Psoas muscle (tissue), 7 donors: ENCODE measurements at regions not wholly inside any gene's neighbourhood (a gene's known extent, or its start where the extent isn't known, plus 50 kb on each side); places are given as distances from the start of the nearest gene placed in this dataset.

Experiments
- ATAC-seq, 4 donors: fragments of 200-7000 bp; cut with Tn5 transposase; one replicate each; pipeline ENCODE4 v1.9.1; 2020; ENCODE audit warnings: moderate library complexity in 3 of 4, mild to moderate bottlenecking in 2 of 4
- DNase-seq, 2 donors: peaks; one replicate each; pipeline ENCODE4 v3.0.0-alpha.2; 2020
- H3K27ac ChIP-seq: fragments of 200-600 bp; one replicate; pipeline ENCODE4 v1.8.0; 2022
- H3K27me3 ChIP-seq, 3 donors: fragments of 200-600 bp in 1 of 3; one replicate each; pipeline versions ENCODE4 v1.6.1 to v1.8.0; 2013 to 2022; ENCODE audit warnings: low read length in 2 of 3, mild to moderate bottlenecking in 2 of 3, moderate library complexity in 1 of 3; ENCODE audit not compliant: insufficient read depth in 3 of 3
- H3K36me3 ChIP-seq, 2 donors: fragments of 200-600 bp in 1 of 2; one replicate each; pipeline versions ENCODE4 v1.6.1 to v1.8.0; 2013 to 2022; ENCODE audit warnings: low read depth in 1 of 2, mild to moderate bottlenecking in 1 of 2, moderate library complexity in 1 of 2; ENCODE audit not compliant: insufficient read depth in 1 of 2
- H3K4me1 ChIP-seq: fragments of 200-600 bp; one replicate; pipeline ENCODE4 v1.8.0; 2022
- H3K4me3 ChIP-seq: fragments of 200-600 bp; one replicate; pipeline ENCODE4 v1.8.0; 2022; ENCODE audit warnings: mild to moderate bottlenecking
- H3K9me3 ChIP-seq: fragments of 200-600 bp; one replicate; pipeline ENCODE4 v1.8.0; 2022
- WGBS, 3 donors: extraction: QIAGEN DNeasy Blood & Tissue Kit; methylation state at CpG; one replicate each; pipeline versions ENCODE4 v1.1.6 to v1.1.7; 2013; 5-methylcytosine and 5-hydroxymethylcytosine counted together
- intact Hi-C, 2 donors: fragments of 100-400 bp; cut with DNase I; formaldehyde crosslinking; loops; one replicate each; pipeline versions ENCODE4 v1.11.0 to v1.14.2; 2022
- TF ChIP-seq, protein P1 (sequence below): fragments of 200-600 bp; IDR thresholded peaks from one replicate; pipeline ENCODE4 v1.8.0; 2022; ENCODE audit warnings: antibody characterized with exemption
- donor health status: healthy with polysubstance abuse.
- donor health status: DM: no; HTN: no; CAD: no; lungs with moderate emphysema.
- donor health status: Bipolar disorder and iron deficiency.
- donor health status: healthy.
- donor health status: DM: yes; HTN: yes; CAD: no.
- donor health status: DM: no; HTN: no; CAD: no.
- donor health status: DM: yes; HTN: yes; CAD: no.

DNA sequence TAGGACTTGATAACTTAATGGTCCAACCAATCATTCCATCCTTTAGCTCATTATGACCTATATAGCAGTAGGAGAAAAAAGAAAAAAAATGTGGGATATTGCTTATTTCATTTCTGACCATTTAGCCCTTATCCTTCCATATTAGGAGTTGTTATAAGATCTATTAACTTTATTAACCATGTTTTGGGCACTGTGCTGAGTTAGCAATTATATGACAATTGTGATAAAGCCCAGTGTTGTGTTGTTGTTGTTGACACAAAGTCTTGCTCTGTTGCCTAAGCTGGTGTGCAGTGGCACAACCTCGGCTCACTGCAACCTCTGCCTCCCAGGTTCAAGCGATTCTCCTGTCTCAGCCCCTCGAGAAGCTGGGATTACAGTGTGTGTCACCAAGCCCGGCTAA is 569.7 kb upstream of the FOXG1 start:
- DNase-seq (no peak), ATAC-seq (no peak)
- no peaks in the 10 kb centered on the region for H3K36me3 ChIP-seq
- intact Hi-C loops = no loop called here
- H3K9me3 ChIP-seq = no peaks in the 10 kb centered on the region
- H3K4me3 ChIP-seq = no peak overlapping the region
- no peaks in the 10 kb centered on the region for H3K4me1 ChIP-seq
- TF ChIP-seq, protein P1, sequence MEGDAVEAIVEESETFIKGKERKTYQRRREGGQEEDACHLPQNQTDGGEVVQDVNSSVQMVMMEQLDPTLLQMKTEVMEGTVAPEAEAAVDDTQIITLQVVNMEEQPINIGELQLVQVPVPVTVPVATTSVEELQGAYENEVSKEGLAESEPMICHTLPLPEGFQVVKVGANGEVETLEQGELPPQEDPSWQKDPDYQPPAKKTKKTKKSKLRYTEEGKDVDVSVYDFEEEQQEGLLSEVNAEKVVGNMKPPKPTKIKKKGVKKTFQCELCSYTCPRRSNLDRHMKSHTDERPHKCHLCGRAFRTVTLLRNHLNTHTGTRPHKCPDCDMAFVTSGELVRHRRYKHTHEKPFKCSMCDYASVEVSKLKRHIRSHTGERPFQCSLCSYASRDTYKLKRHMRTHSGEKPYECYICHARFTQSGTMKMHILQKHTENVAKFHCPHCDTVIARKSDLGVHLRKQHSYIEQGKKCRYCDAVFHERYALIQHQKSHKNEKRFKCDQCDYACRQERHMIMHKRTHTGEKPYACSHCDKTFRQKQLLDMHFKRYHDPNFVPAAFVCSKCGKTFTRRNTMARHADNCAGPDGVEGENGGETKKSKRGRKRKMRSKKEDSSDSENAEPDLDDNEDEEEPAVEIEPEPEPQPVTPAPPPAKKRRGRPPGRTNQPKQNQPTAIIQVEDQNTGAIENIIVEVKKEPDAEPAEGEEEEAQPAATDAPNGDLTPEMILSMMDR = no peak
- no peaks in the 10 kb centered on the region for H3K27me3 ChIP-seq
- 89 to 91% (median 89%) methylated on average over 4 of the region's 4 CpGs for WGBS, 3 donors
- H3K27ac ChIP-seq = no peak overlapping the region

DNA sequence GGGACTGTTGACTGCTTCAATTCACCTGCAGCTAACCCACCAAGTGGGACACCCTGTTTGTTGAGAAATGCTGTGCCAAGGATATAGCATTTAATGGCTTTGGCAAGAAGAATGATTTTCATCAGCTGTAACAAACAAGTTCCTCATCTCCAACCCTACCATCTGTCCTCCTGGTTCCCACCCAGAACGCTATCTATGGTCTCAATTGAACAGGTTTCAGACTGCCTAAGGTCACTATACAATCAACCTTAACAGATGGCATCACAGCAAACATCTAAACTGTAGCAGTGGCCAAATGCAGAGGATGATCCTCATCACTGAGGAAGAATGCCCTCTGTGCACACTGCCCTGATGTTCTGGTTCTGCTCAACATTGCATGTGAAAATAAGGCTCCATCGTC is 546.2 kb upstream of the FOXG1 start:
- no peaks in the 10 kb centered on the region for H3K9me3 ChIP-seq
- TF ChIP-seq, protein P1 = no peak
- H3K27me3 ChIP-seq = no peaks in the 10 kb centered on the region
- DNase-seq = no peak
- no peak overlapping the region for H3K27ac ChIP-seq
- ATAC-seq = no peak
- no peaks in the 10 kb centered on the region for H3K36me3 ChIP-seq
- intact Hi-C loops = no loop called here
- 65 to 69% (median 65%) methylated on average over 2 of the region's 2 CpGs for WGBS, 3 donors
- H3K4me3 ChIP-seq = no peak overlapping the region
- H3K4me1 ChIP-seq = no peaks in the 10 kb centered on the region

DNA sequence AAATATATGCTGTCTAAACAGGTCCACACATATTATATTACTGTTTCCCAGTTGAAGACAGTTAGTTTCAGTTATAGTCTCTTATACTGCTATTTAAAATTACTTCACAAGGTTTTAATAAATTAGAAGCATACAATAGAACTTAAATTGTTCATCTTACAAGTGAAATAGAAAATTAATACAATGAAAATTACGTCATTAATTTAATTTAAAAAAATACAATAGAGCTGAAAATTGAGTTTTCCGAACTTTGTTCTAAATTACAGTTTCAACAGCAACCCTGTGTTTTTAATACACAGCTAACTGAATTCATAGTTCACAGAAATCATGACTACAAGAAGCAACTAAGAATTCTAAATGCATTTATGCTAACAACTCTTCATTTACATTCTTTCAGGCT is 525.7 kb upstream of the FOXG1 start:
- no peak overlapping the region for H3K4me3 ChIP-seq
- H3K36me3 ChIP-seq = no peaks in the 10 kb centered on the region
- DNase-seq (no peak), ATAC-seq (no peak)
- TF ChIP-seq, protein P1 = no peak
- no peaks in the 10 kb centered on the region for H3K4me1 ChIP-seq
- WGBS, 3 donors = 75 to 79% (median 77%) methylated on average over 2 of the region's 2 CpGs
- intact Hi-C loops = no loop called here
- H3K27me3 ChIP-seq = no peaks in the 10 kb centered on the region
- H3K9me3 ChIP-seq = no peaks in the 10 kb centered on the region
- H3K27ac ChIP-seq = no peak overlapping the region

DNA sequence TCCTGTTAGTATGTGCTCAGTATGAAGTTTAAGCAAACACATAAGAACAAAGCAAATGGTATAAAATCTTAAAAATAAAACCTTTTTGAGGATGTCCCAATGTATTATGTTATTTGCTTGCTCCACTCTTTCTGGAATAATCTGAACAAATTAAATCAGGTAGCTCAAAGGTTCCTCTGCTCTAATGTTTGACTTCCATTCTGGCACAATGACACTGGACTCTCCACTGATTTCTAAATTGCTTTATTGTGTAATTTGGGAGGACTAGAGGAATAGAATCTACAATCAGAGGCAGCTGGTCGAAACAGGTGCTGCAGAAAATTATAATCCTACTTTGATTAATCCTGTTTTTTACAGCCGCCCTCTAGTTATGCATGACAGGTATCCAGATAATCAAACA is 523.7 kb upstream of the FOXG1 start:
- Histone ChIP-seq H3K9me3 (no peaks in the 10 kb centered on the region), H3K4me1 (no peaks in the 10 kb centered on the region), H3K27ac (no peak overlapping the region), H3K27me3 (no peaks in the 10 kb centered on the region), H3K4me3 (no peak overlapping the region), H3K36me3 (no peaks in the 10 kb centered on the region)
- intact Hi-C loops = no loop called here
- TF ChIP-seq, protein P1 = no peak
- WGBS, 3 donors = 52 to 59% (median 57%) methylated on average over 2 of the region's 2 CpGs
- ATAC-seq (no peak), DNase-seq (no peak)

DNA sequence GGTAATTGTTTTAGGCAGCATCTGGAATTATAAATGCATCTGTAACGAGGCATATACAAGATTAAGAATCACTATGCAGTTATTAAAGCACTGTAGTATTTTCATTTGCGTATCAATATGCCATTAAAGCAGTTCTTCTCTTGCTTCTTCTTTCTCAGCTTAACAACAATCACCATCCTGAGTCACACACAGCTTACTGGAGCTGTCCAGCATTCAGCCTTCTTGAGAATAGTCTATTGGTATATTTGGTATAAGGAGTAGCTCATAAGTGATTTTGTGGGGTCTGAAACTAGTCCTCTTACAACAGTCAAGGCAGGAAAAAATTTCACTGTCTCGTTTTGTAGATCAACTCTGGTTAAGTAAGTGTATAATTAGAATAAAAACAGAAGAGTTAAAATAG is 523.0 kb upstream of the FOXG1 start:
- TF ChIP-seq, protein P1 = no peak
- H3K9me3 ChIP-seq = no peaks in the 10 kb centered on the region
- 37 to 46% (median 37%) methylated on average over 3 of the region's 3 CpGs for WGBS, 3 donors
- DNase-seq (no peak), ATAC-seq (no peak)
- intact Hi-C loops = no loop called here
- H3K36me3 ChIP-seq = no peaks in the 10 kb centered on the region
- H3K27ac ChIP-seq = no peak overlapping the region
- no peaks in the 10 kb centered on the region for H3K27me3 ChIP-seq
- H3K4me1 ChIP-seq = no peaks in the 10 kb centered on the region
- H3K4me3 ChIP-seq = no peak overlapping the region
